ENCODE measurements at regions not wholly inside any gene's neighbourhood (a gene's known extent, or its start where the extent isn't known, plus 50 kb on each side); places are given as distances from the start of the nearest gene placed in this dataset.

DNA sequence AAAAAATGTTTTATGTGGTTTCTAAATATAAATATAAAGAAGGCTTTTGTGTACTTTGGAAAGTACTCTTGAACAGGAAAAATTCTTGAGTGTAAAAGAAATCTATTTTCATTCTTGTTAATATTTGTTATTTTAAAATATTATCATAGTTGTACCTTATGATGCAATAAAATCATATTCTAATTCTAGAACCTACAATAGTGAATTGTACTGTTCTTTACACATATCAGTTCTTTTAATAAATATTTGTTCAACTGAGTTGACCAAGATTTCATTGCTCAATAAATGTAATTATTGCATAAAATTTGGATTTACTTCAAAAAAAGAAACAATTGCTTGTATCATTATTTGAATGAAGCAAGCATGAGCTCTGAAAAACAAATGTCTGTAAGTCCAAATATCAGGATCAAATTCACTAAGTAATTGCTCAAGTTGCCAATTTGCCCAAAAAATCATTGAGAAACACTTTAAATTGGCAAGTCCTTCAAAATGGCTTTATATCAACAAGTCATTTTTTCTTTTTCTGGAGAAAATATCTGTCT, 191.6 kb upstream of the SLC16A7 start:
- Histone ChIP-seq H3K18ac (ENCODE audit: insufficient read length, low read depth, low read length) (no peak overlapping the region), H2BK20ac (ENCODE audit: low read depth, low read length, poor library complexity, severe bottlenecking) (no peak overlapping the region), H3K79me1 (ENCODE audit: insufficient read depth, low read depth, low read length, poor library complexity, severe bottlenecking) (no peaks in the 10 kb centered on the region), H3K4ac (ENCODE audit: low read depth, low read length) (no peak overlapping the region), H2BK15ac (ENCODE audit: low read depth, low read length) (no peak overlapping the region), H3K56ac (ENCODE audit: insufficient read length, low read depth, low read length) (no peak overlapping the region), H3T11ph (ENCODE audit: low read length) (no peak overlapping the region), H4K20me1 (ENCODE audit: control insufficient read depth, insufficient read depth, insufficient read length) (no peaks in the 10 kb centered on the region), H2BK5ac (ENCODE audit: insufficient read length, low read length) (no peak overlapping the region), H3K23me2 (ENCODE audit: insufficient read length, low read depth, low read length, poor library complexity, severe bottlenecking) (no peaks in the 10 kb centered on the region), H3K23ac (ENCODE audit: insufficient read length, low read depth, low read length) (no peak overlapping the region), H2BK12ac (ENCODE audit: insufficient read length, low read depth, low read length) (no peak overlapping the region), H2AK5ac (ENCODE audit: insufficient read length, low read length) (no peak overlapping the region), H4K5ac (ENCODE audit: insufficient read length, low read depth, low read length) (no peak overlapping the region), H3K27ac (ENCODE audit: insufficient read length, low read depth, low read length) (no peak overlapping the region), H3K27me3 (ENCODE audit: insufficient read depth, low read length) (no peaks in the 10 kb centered on the region), H3K79me2 (ENCODE audit: insufficient read depth, low read length) (no peaks in the 10 kb centered on the region), H2BK120ac (ENCODE audit: low read depth, low read length, poor library complexity, severe bottlenecking) (no peak overlapping the region), H3K4me2 (ENCODE audit: insufficient read depth, insufficient read length, low read length) (no peak overlapping the region), H3K9me3 (ENCODE audit: control insufficient read depth, low read depth, low read length) (peaks cover 6% of the 10 kb centered on the region), H2AFZ (ENCODE audit: low read length) (no peak overlapping the region), H3K4me1 (ENCODE audit: insufficient read depth, low read length) (no peaks in the 10 kb centered on the region), H3K9ac (ENCODE audit: extremely low read depth, insufficient read length, low read length) (no peak overlapping the region), H3K14ac (ENCODE audit: insufficient read depth, low read length) (no peak overlapping the region), H4K91ac (ENCODE audit: insufficient read length, low read depth, low read length) (no peak overlapping the region), H4K8ac (replicated peaks; ENCODE audit: insufficient read length, low read depth, low read length) (no peak overlapping the region)
- Mint-ChIP-seq H3K9me3 (peaks cover 3 to 5% of the 10 kb centered on the region in 2 experiments; a peak in 4 of 5 replicates), H3K27ac (no peak overlapping the region), H3K27me3 (ENCODE audit: low read depth) (no peaks in the 10 kb centered on the region), H3K4me1 (peaks cover 3 to 4% of the 10 kb centered on the region in 2 experiments), H3K36me3 (ENCODE audit: insufficient read depth in 1 of 3, low read depth in 3 of 3) (peaks cover 0 to 7% (median 0%) of the 10 kb centered on the region in 3 experiments; a peak in 1 of 7 replicates), H3K4me3 (no peak overlapping the region)
- no peak for TF ChIP-seq CTCF (conservative IDR thresholded peaks at IDR 0.05)
- DNase-seq = no peak
